Thymus (tissue), 11 donors: ENCODE measurements at regions not wholly inside any gene's neighbourhood (a gene's known extent, or its start where the extent isn't known, plus 50 kb on each side); places are given as distances from the start of the nearest gene placed in this dataset.

ENCODE experiments used
- DNase-seq, 9 donors: peaks; one replicate each; pipeline ENCODE4 v3.0.0-alpha.2; 2013; ENCODE audit warnings: low spot score in 9 of 9, low read depth in 6 of 9, missing footprints in 1 of 9
- H3K27ac ChIP-seq, 2 donors: one replicate each; pipeline ENCODE4 v1.5.1; 2013; ENCODE audit warnings: control low read depth in 1 of 2, low read depth in 1 of 2, low read length in 1 of 2, mild to moderate bottlenecking in 1 of 2, moderate library complexity in 1 of 2
- H3K27me3 ChIP-seq, 2 donors: one replicate each; pipeline ENCODE4 v1.5.1; 2013; ENCODE audit warnings: low read length in 1 of 2; ENCODE audit not compliant: control insufficient read depth in 2 of 2, insufficient read depth in 1 of 2
- H3K36me3 ChIP-seq, 2 donors: one replicate each; pipeline ENCODE4 v1.5.1; 2013; ENCODE audit warnings: low read length in 1 of 2, mild to moderate bottlenecking in 1 of 2, moderate library complexity in 1 of 2; ENCODE audit not compliant: control insufficient read depth in 2 of 2, insufficient read depth in 2 of 2
- H3K4me1 ChIP-seq, 2 donors: one replicate each; pipeline ENCODE4 v1.5.1; 2013; ENCODE audit warnings: low read length in 2 of 2; ENCODE audit not compliant: control insufficient read depth in 2 of 2, insufficient read depth in 2 of 2
- H3K4me3 ChIP-seq, 2 donors: one replicate each; pipeline ENCODE4 v1.5.1; 2013; ENCODE audit warnings: low read length in 2 of 2, control low read depth in 1 of 2, mild to moderate bottlenecking in 1 of 2
- H3K9me3 ChIP-seq, 2 donors: one replicate each; pipeline ENCODE4 v1.5.1; 2013; ENCODE audit warnings: low read length in 1 of 2, mild to moderate bottlenecking in 1 of 2; ENCODE audit not compliant: control insufficient read depth in 2 of 2, insufficient read depth in 1 of 2
- WGBS: extraction: QIAGEN DNeasy Blood & Tissue Kit; methylation state at CpG from one replicate; pipeline ENCODE4 v1.1.7; 2013; 5-methylcytosine and 5-hydroxymethylcytosine counted together
- donor health status: healthy.

DNA sequence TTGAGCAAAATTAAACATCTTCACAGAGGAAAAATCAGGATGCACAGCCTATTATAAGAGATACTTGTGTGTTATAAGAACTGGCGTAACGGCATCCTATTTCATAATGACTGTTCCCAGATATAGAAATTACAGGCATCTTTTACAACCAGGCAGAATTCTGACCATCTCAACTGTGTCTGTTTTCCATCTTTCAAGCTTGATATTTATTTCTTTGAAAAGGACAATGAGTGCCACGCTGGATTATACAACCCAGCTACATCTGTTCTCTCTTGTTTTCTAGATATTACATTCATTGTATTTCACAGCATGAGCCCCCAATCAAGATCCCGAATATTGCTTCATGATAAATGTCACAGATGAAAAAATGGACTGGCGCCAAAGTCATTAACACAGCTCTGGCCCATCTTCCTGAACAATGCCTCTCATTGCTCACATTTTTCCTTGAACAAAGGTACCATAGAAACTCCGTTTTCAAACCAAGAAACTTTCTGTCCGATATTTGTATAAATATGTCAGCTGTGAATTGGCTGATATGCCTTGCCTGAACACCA lies 420.6 kb downstream of the TBL1XR1 start:
- H3K27me3 ChIP-seq: no peaks in the 10 kb centered on the region
- no peaks in the 10 kb centered on the region for H3K9me3 ChIP-seq
- WGBS: 83% methylated on average over 7 of the region's 7 CpGs
- no peak for DNase-seq
- no peaks in the 10 kb centered on the region for H3K4me1 ChIP-seq
- H3K36me3 ChIP-seq: no peaks in the 10 kb centered on the region
- H3K4me3 ChIP-seq: no peak overlapping the region
- H3K27ac ChIP-seq: no peak overlapping the region

DNA sequence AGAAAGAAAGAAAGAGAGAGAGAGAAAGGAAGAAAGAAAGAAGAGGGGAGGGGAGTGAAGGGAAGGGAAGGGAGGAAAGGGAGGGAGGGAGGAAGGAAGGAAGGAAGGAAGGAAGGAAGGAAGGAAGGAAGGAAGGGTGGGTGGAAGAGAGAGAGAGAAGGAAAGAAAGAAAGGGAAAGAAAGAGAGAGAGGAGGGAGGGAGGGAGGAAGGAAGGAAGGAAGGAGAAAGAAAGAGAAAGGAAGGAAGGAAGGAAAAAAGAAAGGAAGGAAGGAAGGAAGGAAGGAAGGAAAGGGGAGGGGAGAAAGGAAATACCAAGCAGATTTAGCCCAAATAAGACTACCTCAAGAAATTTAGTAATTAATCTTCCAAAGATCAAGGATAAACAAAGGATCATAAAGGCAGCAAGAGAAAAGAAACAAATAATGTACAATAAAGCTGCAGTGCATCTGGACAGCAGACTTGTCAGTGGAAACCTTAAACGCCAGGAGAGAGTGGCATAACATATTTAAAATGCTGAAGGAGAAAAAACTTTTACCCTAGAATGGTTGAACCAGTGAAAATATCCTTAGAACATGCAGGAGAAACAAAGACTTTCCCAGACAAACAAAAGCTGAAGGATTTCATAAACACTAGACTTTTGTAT lies 427.6 kb downstream of the TBL1XR1 start:
- Histone ChIP-seq H3K4me3 (no peak overlapping the region), H3K27ac (no peak overlapping the region), H3K27me3 (no peaks in the 10 kb centered on the region), H3K36me3 (no peaks in the 10 kb centered on the region), H3K9me3 (peaks cover 0 to 11% of the 10 kb centered on the region in 2 donors), H3K4me1 (no peaks in the 10 kb centered on the region)
- no peak for DNase-seq
- WGBS: 89% methylated on average over 1 of the region's 1 CpG

DNA sequence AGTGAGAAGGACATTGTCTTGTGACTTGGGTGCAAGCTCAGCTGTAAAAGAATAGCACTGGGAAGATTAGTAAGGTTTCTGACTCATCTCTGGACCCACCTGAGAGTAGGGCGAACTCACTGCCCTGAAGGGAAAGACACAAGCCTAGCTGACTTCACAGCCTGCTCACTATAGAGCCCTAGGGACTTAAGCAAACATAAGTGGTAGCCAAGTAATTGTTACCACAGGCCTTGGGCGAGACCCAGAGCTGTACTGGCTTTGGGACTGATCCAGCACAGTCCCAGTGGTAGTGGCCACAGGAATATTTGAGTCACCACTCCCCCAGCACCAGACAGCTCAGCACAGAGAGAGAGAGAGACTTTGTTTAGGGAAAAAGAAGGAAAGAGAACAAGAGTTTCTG lies 429.9 kb downstream of the TBL1XR1 start:
- WGBS: 90% methylated on average over 2 of the region's 2 CpGs

DNA sequence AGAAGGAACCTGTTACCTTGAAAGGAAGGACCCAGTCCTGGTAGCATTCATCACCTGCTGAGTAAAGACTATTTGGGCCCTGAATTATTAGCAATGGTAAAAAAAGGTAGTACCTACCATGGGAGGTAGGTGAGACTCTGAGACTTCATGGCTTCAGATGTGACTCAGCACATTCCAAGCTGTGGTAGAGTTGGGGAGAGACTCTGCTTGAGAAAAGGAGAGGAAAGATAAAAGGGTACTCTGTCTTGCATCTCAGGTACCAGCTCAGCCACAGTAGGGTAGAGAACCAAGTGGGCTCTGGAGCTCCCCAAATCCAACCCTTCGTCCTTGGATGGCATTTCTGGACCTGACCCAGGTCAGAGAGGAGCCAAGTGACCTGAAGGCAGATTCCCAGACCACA lies 430.4 kb downstream of the TBL1XR1 start:
- Histone ChIP-seq H3K4me1 (no peaks in the 10 kb centered on the region), H3K27me3 (no peaks in the 10 kb centered on the region), H3K36me3 (no peaks in the 10 kb centered on the region), H3K27ac (no peak overlapping the region), H3K9me3 (peaks cover 0 to 11% of the 10 kb centered on the region in 2 donors), H3K4me3 (no peak overlapping the region)
- DNase-seq: no peak
- WGBS: 67% methylated on average over 1 of the region's 1 CpG

More for the DNA sequence above, 429.9 kb downstream of the TBL1XR1 start:
- Histone ChIP-seq H3K27me3 (no peaks in the 10 kb centered on the region), H3K9me3 (peaks cover 0 to 11% of the 10 kb centered on the region in 2 donors), H3K27ac (no peak overlapping the region), H3K36me3 (no peaks in the 10 kb centered on the region), H3K4me1 (no peaks in the 10 kb centered on the region), H3K4me3 (no peak overlapping the region)
- no peak for DNase-seq

DNA sequence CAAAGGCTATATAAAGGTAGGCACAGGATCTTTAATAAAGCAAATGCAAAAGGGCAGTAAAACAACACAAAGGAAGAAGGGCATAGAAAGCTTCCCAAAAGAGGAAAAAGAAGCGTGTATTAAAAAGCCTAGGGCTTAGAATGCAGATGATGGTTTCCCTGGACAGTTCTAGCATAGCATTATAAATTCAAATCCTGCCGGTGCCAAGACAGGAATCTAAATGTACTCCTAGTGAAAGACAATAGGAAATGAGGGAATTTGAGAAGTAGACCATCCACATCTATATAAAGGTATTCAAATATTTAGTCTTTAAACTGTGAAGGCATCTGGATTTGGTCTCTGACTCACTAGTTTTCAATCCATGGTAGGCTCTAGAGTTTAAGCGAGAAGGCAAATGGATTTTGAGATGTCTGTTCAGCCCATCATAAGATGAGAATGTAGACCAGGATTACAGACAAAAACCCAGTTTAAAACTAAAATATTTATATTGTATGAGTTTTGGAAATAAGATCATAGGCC lies 431.8 kb downstream of the TBL1XR1 start:
- Histone ChIP-seq H3K27me3 (no peaks in the 10 kb centered on the region), H3K9me3 (peaks cover 0 to 11% of the 10 kb centered on the region in 2 donors), H3K4me1 (no peaks in the 10 kb centered on the region), H3K27ac (no peak overlapping the region), H3K36me3 (no peaks in the 10 kb centered on the region), H3K4me3 (no peak overlapping the region)
- 96% methylated on average over 3 of the region's 3 CpGs for WGBS
- DNase-seq: no peak

DNA sequence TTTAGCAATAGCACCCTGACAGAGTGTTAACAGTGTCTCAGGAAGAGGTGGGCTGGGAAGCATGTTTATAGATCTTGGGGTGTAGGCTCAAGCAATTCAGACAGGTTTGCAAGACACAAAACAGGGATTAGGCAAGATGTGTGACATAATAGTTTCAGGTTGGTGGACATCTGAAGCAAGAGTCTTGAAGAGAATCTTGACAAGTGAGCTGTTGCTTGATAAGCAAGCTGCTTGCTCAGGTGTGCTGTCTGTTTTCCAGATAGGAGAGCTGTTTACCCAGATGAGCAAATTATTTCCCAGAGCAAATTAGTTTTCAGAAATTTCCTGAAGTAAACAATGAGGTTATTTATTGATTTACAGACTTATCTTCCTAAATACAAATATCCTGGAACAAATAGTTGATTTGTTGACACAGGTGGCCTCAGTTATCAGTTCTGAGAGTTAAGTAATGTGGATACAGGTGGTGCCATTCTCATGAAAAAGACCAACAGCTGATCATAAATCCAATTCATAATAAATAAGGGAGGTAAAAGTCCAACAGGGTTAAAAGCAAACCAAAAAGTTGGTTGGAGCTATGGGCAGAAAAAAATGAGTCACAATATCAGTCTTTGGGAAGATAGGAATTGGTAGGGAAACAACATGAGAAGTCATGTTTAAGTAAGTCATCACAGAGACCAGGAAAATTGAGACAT lies 437.3 kb downstream of the TBL1XR1 start:
- H3K27ac ChIP-seq: no peak overlapping the region
- no peaks in the 10 kb centered on the region for H3K9me3 ChIP-seq

DNA sequence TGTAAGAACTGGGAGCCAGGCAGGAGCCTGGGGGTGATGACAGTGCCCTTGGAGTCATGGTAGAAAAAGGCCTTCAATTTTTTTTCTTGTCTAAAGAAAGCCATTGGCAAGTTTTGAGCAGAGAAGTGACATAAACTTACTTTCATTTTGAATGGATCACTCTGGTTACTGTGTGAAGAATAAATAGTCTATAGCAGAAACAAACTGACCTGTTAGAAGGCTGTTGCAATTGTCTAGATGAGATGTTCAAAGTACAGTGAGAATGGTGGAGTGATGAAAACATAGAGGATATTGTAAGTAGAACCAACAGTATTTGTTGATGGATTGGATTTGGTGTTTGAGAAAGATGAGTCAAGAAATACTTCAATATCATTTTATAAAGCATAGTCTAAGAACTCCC lies 439.9 kb downstream of the TBL1XR1 start:
- Histone ChIP-seq H3K4me1 (no peaks in the 10 kb centered on the region), H3K36me3 (no peaks in the 10 kb centered on the region), H3K9me3 (no peaks in the 10 kb centered on the region), H3K4me3 (no peak overlapping the region), H3K27ac (no peak overlapping the region), H3K27me3 (no peaks in the 10 kb centered on the region)
- DNase-seq: no peak

More for the DNA sequence above, 437.3 kb downstream of the TBL1XR1 start:
- H3K27me3 ChIP-seq: no peaks in the 10 kb centered on the region
- H3K36me3 ChIP-seq: no peaks in the 10 kb centered on the region
- no peaks in the 10 kb centered on the region for H3K4me1 ChIP-seq
- H3K4me3 ChIP-seq: no peak overlapping the region
- DNase-seq: no peak

DNA sequence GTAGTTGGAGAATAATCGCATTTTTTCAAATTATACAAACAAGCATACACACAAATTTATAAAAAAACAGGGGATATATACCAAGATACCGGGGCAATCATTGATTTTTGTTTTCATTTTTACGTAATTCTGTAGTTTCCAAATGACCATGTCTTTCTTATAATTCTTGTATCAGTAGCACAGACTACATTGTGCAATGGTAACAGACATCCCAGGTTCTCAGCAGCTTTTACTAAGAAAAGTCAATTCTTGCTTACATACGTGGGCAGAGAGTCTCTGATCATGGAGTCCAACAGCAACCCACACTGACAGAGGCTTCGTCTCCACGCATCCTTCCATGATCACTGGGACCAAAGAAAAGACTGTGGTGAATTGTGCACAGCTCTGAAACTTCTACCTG lies 441.3 kb downstream of the TBL1XR1 start:
- Histone ChIP-seq H3K4me3 (no peak overlapping the region), H3K4me1 (no peaks in the 10 kb centered on the region), H3K27ac (no peak overlapping the region), H3K36me3 (no peaks in the 10 kb centered on the region), H3K27me3 (no peaks in the 10 kb centered on the region), H3K9me3 (no peaks in the 10 kb centered on the region)
- no peak for DNase-seq
- 96% methylated on average over 6 of the region's 6 CpGs for WGBS

DNA sequence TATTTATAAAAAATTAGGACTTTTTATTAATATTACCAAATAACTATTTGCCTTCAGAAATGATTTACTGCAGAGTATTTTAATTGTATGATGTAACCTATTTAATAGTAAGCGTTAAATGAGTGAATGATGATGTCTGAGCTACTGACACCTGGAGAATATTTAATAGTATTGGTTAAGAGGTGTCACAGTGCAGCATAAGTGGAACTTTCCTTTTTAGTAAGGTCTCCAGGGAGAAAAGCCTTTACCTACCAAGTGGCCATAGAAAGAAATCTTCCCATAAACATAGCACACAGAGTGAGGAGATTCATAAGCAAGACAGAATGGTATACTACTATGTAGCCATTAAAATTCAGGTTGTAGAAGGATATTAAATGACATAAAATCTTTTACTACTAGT lies 441.7 kb downstream of the TBL1XR1 start:
- H3K27me3 ChIP-seq: no peaks in the 10 kb centered on the region
- DNase-seq: no peak
- WGBS: 95% methylated on average over 1 of the region's 1 CpG
- H3K4me3 ChIP-seq: no peak overlapping the region
- no peaks in the 10 kb centered on the region for H3K4me1 ChIP-seq
- H3K9me3 ChIP-seq: no peaks in the 10 kb centered on the region
- H3K27ac ChIP-seq: no peak overlapping the region
- no peaks in the 10 kb centered on the region for H3K36me3 ChIP-seq
